Muscle of leg (tissue), 3 donors: ENCODE measurements at regions not wholly inside any gene's neighbourhood (a gene's known extent, or its start where the extent isn't known, plus 50 kb on each side); places are given as distances from the start of the nearest gene placed in this dataset.

Experiments
- DNase-seq: peaks from one replicate; pipeline ENCODE4 v3.0.0; 2013
- H3K27ac ChIP-seq: one replicate; pipeline ENCODE4 v1.5.1; 2013; ENCODE audit warnings: mild to moderate bottlenecking, low read length, control low read depth
- H3K27me3 ChIP-seq: one replicate; pipeline ENCODE4 v1.6.1; 2013; ENCODE audit warnings: low read length; ENCODE audit not compliant: control insufficient read depth, insufficient read depth
- H3K36me3 ChIP-seq: one replicate; pipeline ENCODE4 v1.6.1; 2013; ENCODE audit warnings: low read length; ENCODE audit not compliant: control insufficient read depth, insufficient read depth
- H3K4me1 ChIP-seq: one replicate; pipeline ENCODE4 v1.6.1; 2013; ENCODE audit warnings: low read length; ENCODE audit not compliant: control insufficient read depth, insufficient read depth
- H3K4me3 ChIP-seq: one replicate; pipeline ENCODE4 v1.5.1; 2013; ENCODE audit warnings: low read length, control low read depth
- H3K9me3 ChIP-seq: replicated peaks from 2 replicates; pipeline ENCODE4 v1.6.1; 2013; ENCODE audit warnings: low read depth, low read length; ENCODE audit not compliant: control insufficient read depth
- WGBS: methylation state at CpG from one replicate; pipeline ENCODE4 v1.1.5; 2013; ENCODE audit warnings: missing lambda C conversion rate; ENCODE audit not compliant: insufficient coverage; 5-methylcytosine and 5-hydroxymethylcytosine counted together

DNA sequence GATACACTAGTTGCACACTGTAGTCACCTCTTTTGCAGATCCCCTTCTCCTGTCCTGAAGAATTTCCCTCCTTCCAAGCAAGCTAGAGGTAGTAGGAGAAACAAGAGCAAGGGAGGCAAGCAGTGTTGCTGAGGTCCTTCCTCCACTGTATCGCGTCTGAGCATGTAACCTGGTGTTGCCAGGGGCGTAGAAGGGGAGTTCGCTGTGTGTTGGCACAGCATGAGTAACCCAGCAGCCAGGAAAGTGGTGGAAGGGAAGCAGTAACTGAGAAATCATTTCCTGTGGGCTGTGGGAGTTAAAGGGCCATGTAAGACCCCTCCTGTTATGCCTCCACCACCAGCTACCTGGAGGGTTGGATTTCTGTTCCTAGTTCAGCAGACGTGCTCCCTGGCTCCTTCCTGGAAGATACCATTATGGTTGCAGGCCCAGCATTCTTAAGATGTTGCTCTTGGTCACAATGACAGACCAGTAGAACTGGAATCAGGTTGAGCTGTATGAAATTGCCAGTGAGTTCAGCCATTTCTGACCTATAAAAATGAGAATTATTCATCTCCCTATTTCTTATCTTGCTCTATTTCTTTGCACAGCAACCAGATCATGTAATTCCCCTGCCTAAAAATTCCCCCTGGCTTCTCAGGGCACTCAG lies 215.3 kb upstream of the TOPAZ1 start:
- Histone ChIP-seq H3K9me3 (no peaks in the 10 kb centered on the region), H3K27me3 (peaks cover 25% of the 10 kb centered on the region), H3K4me3 (no peak overlapping the region), H3K27ac (no peak overlapping the region), H3K36me3 (no peaks in the 10 kb centered on the region), H3K4me1 (peaks cover 3% of the 10 kb centered on the region)
- no CpG with 5 or more reads among the region's 5 CpGs for WGBS
- DNase-seq: no peak

DNA sequence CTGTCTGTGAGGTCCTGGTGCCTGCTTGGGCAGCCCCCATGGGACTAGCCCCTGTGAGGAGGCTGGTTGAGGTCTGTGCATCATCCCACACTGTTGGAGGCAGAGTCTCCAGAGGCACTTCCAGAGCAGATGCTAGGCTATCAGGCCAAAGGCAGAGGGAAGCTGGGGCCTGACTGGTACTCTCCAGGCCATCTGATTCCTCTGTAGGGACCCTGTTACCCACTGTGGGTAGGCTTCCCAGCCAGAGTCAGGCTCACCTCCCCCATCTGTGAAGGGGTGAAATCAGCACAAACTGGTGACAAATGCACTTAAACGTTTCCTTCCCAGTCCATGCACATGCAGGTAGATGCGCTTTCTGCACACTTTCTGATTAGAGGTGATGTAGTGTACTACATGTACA lies 212.6 kb upstream of the TOPAZ1 start:
- no CpG with 5 or more reads among the region's 2 CpGs for WGBS
- Histone ChIP-seq H3K4me1 (no peaks in the 10 kb centered on the region), H3K9me3 (no peaks in the 10 kb centered on the region), H3K27ac (no peak overlapping the region), H3K36me3 (no peaks in the 10 kb centered on the region), H3K4me3 (no peak overlapping the region), H3K27me3 (peaks cover 17% of the 10 kb centered on the region)
- no peak for DNase-seq

DNA sequence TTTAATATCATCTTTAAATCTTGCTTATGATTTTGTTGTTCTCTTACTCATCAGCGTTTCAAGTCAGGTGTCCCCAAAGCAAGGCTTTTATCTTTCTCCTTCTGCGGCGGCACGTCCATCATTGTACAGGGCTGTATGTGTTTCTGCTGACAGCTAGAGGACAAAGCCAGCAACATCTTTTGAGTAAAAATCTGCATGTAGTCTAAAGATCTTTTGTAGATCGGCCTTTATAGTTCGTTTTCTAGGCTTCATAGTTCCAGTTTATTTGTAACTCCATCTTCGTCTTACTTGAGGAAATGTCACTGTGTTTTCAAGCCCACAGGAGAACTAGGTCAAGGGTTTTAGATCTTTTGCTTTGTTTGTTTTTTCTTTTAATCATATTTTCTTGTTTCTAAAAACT lies 211.4 kb upstream of the TOPAZ1 start:
- DNase-seq: no peak
- no CpG with 5 or more reads among the region's 7 CpGs for WGBS
- Histone ChIP-seq H3K4me1 (no peaks in the 10 kb centered on the region), H3K27ac (no peak overlapping the region), H3K9me3 (no peaks in the 10 kb centered on the region), H3K36me3 (no peaks in the 10 kb centered on the region), H3K4me3 (no peak overlapping the region), H3K27me3 (peaks cover 17% of the 10 kb centered on the region)

DNA sequence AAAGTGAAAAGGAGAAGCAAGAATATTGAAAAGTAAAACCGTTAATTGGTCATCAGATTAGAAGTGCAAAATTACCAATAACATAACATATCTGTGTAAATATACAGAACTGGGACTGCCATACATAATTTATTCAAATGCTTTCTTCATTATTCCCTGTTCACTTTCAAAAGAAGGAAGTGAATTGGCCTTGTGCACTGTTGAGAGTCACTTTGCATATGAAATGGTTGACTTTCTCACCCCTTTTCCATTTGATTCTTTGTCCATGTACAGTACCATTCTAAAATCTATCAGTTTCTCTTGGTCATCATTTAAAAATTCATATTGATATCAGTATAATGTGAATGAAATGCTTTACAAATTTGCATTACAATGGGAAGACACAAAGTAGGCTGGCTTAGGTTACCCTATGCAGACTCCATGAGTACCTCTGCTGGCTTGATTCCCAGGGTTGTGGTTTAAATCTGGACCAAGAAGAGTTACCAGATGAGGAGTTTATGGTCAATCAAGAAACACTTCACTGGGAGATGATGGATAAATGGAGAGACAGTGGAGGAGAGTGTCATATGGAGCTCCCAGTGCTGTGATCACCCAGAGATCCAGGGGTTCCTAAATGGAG lies 210.9 kb upstream of the TOPAZ1 start:
- no peaks in the 10 kb centered on the region for H3K9me3 ChIP-seq
- peaks cover 17% of the 10 kb centered on the region for H3K27me3 ChIP-seq
- no peak for DNase-seq
- H3K4me3 ChIP-seq: no peak overlapping the region
- no CpG with 5 or more reads among the region's 1 CpG for WGBS
- no peak overlapping the region for H3K27ac ChIP-seq
- no peaks in the 10 kb centered on the region for H3K36me3 ChIP-seq
- H3K4me1 ChIP-seq: no peaks in the 10 kb centered on the region

DNA sequence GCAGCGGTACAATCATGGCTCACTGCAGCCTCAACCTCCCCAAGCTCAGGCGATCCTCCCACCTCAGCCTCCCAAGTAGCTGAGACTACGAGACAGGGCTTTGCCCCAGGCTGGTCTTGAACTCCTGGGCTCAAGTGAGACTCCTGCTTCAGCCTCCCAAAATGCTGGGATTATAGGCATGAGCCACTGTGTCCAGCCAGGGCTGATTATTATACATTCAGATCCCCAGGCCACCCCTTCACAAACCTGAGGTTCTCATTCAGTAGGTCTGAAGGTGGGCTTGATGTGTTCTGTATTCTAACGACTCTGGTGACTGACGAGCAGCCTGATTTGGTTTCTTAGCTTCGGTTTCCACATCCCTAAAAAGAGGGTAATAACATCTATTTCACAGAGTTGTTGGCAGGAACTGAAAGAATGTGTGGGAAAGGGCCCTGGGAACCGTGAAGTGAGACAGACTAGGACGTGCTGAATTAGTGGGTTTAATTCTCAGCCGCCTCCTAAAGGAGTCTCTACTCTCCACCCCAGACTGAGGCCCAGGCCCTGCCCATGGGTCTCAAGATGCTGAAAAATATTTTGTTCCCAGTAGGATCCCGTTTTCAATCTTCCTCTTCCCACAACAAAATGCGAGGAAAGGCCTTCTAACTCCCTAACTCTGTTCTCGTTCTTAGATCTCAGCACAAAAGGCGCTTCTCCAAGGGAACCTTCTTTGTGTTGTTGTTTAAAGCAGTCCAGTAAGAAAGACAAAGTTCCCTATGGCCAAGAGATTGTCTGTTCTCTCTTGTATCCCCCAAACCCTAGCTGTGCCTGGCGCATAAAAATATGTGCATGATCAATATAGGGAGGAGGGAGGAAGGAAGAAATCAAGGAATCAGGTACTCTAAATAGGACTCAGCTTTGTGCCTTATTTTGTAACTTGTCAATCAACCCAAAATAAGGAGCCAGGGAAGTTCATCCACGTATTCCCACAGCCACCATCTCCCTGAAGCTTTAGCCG lies 210.0 kb upstream of the TOPAZ1 start:
- Histone ChIP-seq H3K4me3 (no peak overlapping the region), H3K27me3 (peaks cover 16% of the 10 kb centered on the region), H3K27ac (no peak overlapping the region), H3K4me1 (no peaks in the 10 kb centered on the region), H3K9me3 (no peaks in the 10 kb centered on the region), H3K36me3 (no peaks in the 10 kb centered on the region)
- DNase-seq: no peak
- WGBS: 72% methylated on average over 5 of the region's 16 CpGs

DNA sequence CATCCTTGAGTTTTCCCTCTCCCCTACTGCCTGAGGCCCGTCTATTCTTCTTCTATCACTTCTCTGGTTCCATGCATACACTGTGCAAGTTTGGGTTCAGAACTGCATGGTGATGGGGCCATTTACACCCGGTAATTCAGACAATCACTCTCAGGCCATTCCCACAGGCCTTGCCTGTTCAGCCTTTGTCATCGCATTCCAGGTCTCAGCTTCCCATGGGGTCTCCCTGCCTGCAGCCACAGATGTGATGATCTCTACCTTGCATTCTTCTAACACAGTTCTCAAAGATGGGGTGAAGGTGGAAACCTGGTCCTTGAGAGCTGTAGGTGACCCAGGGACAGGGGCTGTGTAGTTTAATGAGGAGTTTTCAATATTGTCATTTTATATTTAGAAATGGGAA lies 209.2 kb upstream of the TOPAZ1 start:
- Histone ChIP-seq H3K36me3 (no peaks in the 10 kb centered on the region), H3K9me3 (no peaks in the 10 kb centered on the region), H3K4me1 (no peaks in the 10 kb centered on the region), H3K4me3 (no peak overlapping the region), H3K27me3 (peaks cover 10% of the 10 kb centered on the region), H3K27ac (no peak overlapping the region)
- WGBS: 52% methylated on average over 2 of the region's 3 CpGs
- DNase-seq: no peak

DNA sequence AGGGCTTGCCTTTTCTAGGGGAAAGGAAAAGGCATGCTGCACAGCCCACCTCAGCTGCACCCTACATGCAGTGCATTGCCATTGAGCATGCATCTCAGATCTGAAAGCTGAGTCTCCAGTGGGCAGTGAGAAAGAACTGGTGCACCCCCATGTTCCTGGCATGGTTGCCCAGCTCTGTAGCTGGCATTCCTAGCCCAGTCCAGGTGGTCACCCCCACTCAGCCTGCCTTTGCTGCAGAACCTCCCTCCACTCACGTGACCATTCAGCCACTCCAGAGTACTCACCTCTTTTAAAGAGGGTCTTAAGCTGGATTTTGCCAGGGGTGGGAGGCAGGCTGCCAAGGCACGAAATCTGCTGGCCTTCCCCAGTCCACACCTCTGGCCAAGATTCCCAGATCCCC lies 208.6 kb upstream of the TOPAZ1 start:
- no peak overlapping the region for H3K27ac ChIP-seq
- H3K9me3 ChIP-seq: no peaks in the 10 kb centered on the region
- H3K27me3 ChIP-seq: peaks cover 8% of the 10 kb centered on the region
- 100% methylated on average over 1 of the region's 2 CpGs for WGBS
- no peaks in the 10 kb centered on the region for H3K36me3 ChIP-seq
- H3K4me1 ChIP-seq: no peaks in the 10 kb centered on the region
- no peak overlapping the region for H3K4me3 ChIP-seq
- DNase-seq: no peak

DNA sequence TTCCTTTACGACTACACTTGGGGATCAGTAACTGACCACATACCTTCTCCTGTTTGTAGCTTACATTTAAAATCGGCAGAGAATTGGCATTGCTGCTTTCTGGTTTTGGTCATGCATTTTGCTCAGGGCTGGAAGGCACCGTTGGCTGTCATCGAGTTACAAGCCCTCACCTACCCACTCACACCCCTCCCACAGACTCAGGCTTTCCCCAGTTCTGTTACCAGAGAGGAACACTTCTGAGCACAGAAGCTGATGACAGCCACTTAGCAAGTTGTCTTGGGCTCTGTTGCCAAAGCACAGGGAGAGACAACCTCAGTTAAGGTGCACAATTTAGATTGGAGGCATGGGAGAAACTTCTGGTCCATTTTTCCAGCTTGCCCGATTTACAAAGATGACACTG lies 204.8 kb upstream of the TOPAZ1 start:
- Histone ChIP-seq H3K36me3 (no peaks in the 10 kb centered on the region), H3K4me1 (no peaks in the 10 kb centered on the region), H3K27ac (no peak overlapping the region), H3K9me3 (no peaks in the 10 kb centered on the region), H3K27me3 (peaks cover 10% of the 10 kb centered on the region), H3K4me3 (no peak overlapping the region)
- 69% methylated on average over 5 of the region's 5 CpGs for WGBS
- no peak for DNase-seq

DNA sequence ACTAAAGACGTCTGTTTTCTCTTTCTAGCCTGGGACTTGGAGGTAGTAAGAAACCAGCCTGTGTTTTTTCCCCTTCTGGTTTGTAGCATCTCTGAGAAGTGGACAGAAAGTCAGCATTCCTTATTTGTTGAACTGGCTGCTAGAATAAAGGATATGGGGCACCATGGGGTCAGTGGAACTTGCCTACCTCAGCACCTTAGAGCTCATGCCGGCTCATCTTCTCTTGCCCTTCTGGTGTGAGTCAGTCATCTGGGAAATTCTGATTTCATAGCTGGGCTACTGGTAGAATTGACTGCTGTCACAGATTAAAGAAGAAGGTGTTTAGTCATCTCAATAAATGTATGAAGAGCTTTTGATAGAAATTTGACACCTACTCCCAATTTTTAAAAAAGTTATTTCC lies 202.7 kb upstream of the TOPAZ1 start:
- no peak overlapping the region for H3K27ac ChIP-seq
- peaks cover 8% of the 10 kb centered on the region for H3K27me3 ChIP-seq
- no peaks in the 10 kb centered on the region for H3K36me3 ChIP-seq
- WGBS: 40% methylated on average over 1 of the region's 2 CpGs
- DNase-seq: no peak
- H3K4me3 ChIP-seq: no peak overlapping the region
- no peaks in the 10 kb centered on the region for H3K9me3 ChIP-seq
- no peaks in the 10 kb centered on the region for H3K4me1 ChIP-seq

DNA sequence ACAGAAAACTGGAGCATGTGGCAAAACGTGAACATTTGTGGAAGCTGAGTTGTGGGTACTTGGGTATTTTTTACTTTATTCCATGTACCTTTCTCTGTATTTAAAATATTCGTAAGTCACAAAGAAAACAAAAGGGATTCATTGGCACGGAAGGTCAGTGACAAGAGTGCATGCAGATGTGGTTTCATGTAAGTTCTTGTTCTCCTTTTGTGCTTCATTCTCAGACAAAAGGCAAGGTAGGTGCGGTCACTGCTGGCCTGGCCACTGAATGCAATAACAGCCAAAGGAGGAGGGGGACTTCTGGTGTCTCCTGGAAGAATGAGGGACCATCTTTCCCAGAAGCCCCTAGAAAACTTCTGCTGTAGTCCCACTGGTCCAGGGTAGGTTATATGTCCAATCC lies 200.0 kb upstream of the TOPAZ1 start:
- no peaks in the 10 kb centered on the region for H3K36me3 ChIP-seq
- WGBS: no CpG with 5 or more reads among the region's 4 CpGs
- peaks cover 9% of the 10 kb centered on the region for H3K27me3 ChIP-seq
- no peak for DNase-seq
- no peaks in the 10 kb centered on the region for H3K9me3 ChIP-seq
- H3K4me1 ChIP-seq: no peaks in the 10 kb centered on the region
- H3K4me3 ChIP-seq: no peak overlapping the region
- no peak overlapping the region for H3K27ac ChIP-seq
